ENCODE measurements at regions not wholly inside any gene's neighbourhood (a gene's known extent, or its start where the extent isn't known, plus 50 kb on each side); places are given as distances from the start of the nearest gene placed in this dataset.

- no peak for TF ChIP-seq ZNF70 (CRISPR knock-in tag; IDR thresholded peaks at IDR 0.05)
- TF ChIP-seq PATZ1 (CRISPR knock-in tag; IDR thresholded peaks at IDR 0.05; ENCODE audit: borderline replicate concordance): no peak
- TF ChIP-seq RARB (CRISPR knock-in tag; IDR thresholded peaks at IDR 0.05): no peak
- TF ChIP-seq ARNTL (CRISPR knock-in tag; IDR thresholded peaks at IDR 0.05; ENCODE audit: borderline replicate concordance, low read depth): no peak
- TF ChIP-seq CSDC2 (CRISPR knock-in tag; IDR thresholded peaks at IDR 0.05): no peak
- no peak for TF ChIP-seq ZFP30 (CRISPR knock-in tag; IDR thresholded peaks at IDR 0.05)
These were observed 924.5 kb upstream of the KCND2 start for GRCh38 chr7:119348491-119348890.

All from SK-N-SH treated with all-trans-retinoic acid at 6 μM for 48 hours (cell line).